ENCODE measurements at regions not wholly inside any gene's neighbourhood (a gene's known extent, or its start where the extent isn't known, plus 50 kb on each side); places are given as distances from the start of the nearest gene placed in this dataset.
"Not testable (repeated sequence)": the region's sequence is repeated elsewhere in the genome, so short reads cannot be mapped to it uniquely, and the experiment has no call there.

- Histone ChIP-seq H3K27ac (ENCODE audit: low read depth, low read length) (no peak overlapping the region), H3K4me3 (ENCODE audit: low read depth, low read length) (no peak overlapping the region), H3K36me3 (ENCODE audit: insufficient read depth, low read length) (no peaks in the 10 kb centered on the region), H2AFZ (ENCODE audit: low read length, unreplicated experiment) (no peak overlapping the region), H3K27me3 (ENCODE audit: insufficient read depth, low read length) (0 out of 2 replicates have a peak, but pooled peaks cover 5% of the 10 kb centered on the region), H3K4me1 (ENCODE audit: control insufficient read depth, insufficient read depth, low read length, unreplicated experiment) (no peaks in the 10 kb centered on the region), H3K79me2 (ENCODE audit: control insufficient read depth, insufficient read depth, low read length, unreplicated experiment) (no peaks in the 10 kb centered on the region)
Observed at GRCh38 chr9:82777366-82777765, 285.6 kb downstream of the RASEF start.

GRCh38 chr9:82778923-82779322, 284.0 kb downstream of the RASEF start:
- H3K36me3 ChIP-seq (ENCODE audit: insufficient read depth, low read length); H3K4me3 ChIP-seq (ENCODE audit: low read depth, low read length); H3K27ac ChIP-seq (ENCODE audit: low read depth, low read length); H3K4me1 ChIP-seq (ENCODE audit: control insufficient read depth, insufficient read depth, low read length, unreplicated experiment); H2AFZ ChIP-seq (ENCODE audit: low read length, unreplicated experiment); H3K79me2 ChIP-seq (ENCODE audit: control insufficient read depth, insufficient read depth, low read length, unreplicated experiment); H3K27me3 ChIP-seq (ENCODE audit: insufficient read depth, low read length): not testable (repeated sequence)

DNA sequence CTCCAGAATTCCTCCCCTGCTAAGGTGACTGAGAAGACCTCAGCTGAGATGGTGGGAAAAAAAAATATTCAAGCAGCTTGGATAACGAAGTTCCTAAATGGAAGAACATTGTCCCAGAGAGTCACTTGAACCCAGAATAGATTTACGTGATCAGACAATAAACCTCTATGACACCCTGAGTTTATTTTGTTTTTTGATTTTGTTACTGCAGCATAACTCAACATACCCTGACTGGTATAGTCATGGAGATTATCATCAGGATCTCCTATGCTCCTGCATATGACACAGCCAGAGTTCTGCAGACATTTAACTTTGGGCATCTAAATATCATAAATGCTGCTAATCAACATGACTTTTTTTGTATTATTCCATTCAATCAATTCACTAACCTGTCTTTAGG, 282.9 kb downstream of the RASEF start:
- Histone ChIP-seq H3K4me3 (ENCODE audit: low read depth, low read length) (no peak overlapping the region), H3K36me3 (ENCODE audit: insufficient read depth, low read length) (no peaks in the 10 kb centered on the region), H3K27me3 (ENCODE audit: insufficient read depth, low read length) (0 out of 2 replicates have a peak, but pooled peaks cover 5% of the 10 kb centered on the region), H3K4me1 (ENCODE audit: control insufficient read depth, insufficient read depth, low read length, unreplicated experiment) (no peaks in the 10 kb centered on the region), H3K79me2 (ENCODE audit: control insufficient read depth, insufficient read depth, low read length, unreplicated experiment) (no peaks in the 10 kb centered on the region), H3K27ac (ENCODE audit: low read depth, low read length) (no peak overlapping the region), H2AFZ (ENCODE audit: low read length, unreplicated experiment) (no peak overlapping the region)

DNA sequence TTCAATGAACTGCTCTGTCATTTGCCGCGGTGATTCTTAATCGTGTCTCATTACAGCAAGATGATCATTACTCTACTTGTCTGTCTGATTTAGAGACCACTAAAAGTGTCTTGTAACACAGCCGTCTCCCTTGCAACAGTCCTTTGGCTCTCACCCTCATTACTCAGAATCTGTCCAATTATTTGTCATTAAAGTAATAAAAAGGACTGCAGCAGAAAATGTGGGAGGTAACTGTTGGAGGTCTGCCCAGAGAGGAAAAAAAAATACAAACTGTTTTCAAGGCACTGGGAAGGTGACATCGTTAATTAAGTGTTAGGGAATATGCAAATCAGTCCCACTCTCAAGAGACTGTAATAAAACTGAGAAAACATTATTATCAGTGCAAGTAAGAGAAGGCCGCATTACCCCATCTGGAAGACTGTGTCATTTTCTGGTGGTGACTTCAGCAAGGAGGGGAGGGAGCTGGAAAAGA, 281.0 kb downstream of the RASEF start:
- H2AFZ ChIP-seq (ENCODE audit: low read length, unreplicated experiment): no peak overlapping the region
- H3K4me1 ChIP-seq (ENCODE audit: control insufficient read depth, insufficient read depth, low read length, unreplicated experiment): no peaks in the 10 kb centered on the region
- no peak overlapping the region for H3K4me3 ChIP-seq (ENCODE audit: low read depth, low read length)
- H3K27ac ChIP-seq (ENCODE audit: low read depth, low read length): no peak overlapping the region
- H3K79me2 ChIP-seq (ENCODE audit: control insufficient read depth, insufficient read depth, low read length, unreplicated experiment): no peaks in the 10 kb centered on the region
- no peaks in the 10 kb centered on the region for H3K36me3 ChIP-seq (ENCODE audit: insufficient read depth, low read length)
- H3K27me3 ChIP-seq (ENCODE audit: insufficient read depth, low read length): 0 out of 2 replicates have a peak, but pooled peaks cover 5% of the 10 kb centered on the region

- Histone ChIP-seq H3K36me3 (ENCODE audit: insufficient read depth, low read length) (no peaks in the 10 kb centered on the region), H3K4me1 (ENCODE audit: control insufficient read depth, insufficient read depth, low read length, unreplicated experiment) (no peaks in the 10 kb centered on the region)
Observed at GRCh38 chr9:82783045-82783444, 279.9 kb downstream of the RASEF start.

DNA sequence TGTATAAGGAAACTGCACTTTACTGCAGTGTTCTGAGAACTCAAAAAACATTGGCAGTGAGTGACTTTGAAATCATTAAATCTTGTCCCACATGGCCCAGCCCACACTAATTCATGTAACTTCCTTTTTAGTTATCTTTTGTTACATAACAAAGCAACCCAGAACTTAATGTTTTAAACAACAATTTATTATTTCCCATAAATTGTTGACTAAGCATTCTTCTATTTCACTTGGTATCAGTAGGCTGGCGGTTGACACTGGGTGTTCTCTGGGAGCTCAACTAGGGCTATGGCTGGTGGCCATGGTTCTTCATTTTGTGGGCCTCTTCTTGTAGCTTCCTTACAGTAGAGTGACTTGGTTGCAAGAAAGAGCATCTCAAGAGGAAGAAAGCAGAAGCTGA, 278.4 kb downstream of the RASEF start:
- no peaks in the 10 kb centered on the region for H3K36me3 ChIP-seq (ENCODE audit: insufficient read depth, low read length)
- H3K4me3 ChIP-seq (ENCODE audit: low read depth, low read length): no peak overlapping the region
- H3K79me2 ChIP-seq (ENCODE audit: control insufficient read depth, insufficient read depth, low read length, unreplicated experiment): no peaks in the 10 kb centered on the region
- no peak overlapping the region for H3K27ac ChIP-seq (ENCODE audit: low read depth, low read length)
- H3K4me1 ChIP-seq (ENCODE audit: control insufficient read depth, insufficient read depth, low read length, unreplicated experiment): no peaks in the 10 kb centered on the region
- H3K27me3 ChIP-seq (ENCODE audit: insufficient read depth, low read length): 0 out of 2 replicates have a peak, but pooled peaks cover 5% of the 10 kb centered on the region
- H2AFZ ChIP-seq (ENCODE audit: low read length, unreplicated experiment): no peak overlapping the region

More at GRCh38 chr9:82783045-82783444, 279.9 kb downstream of the RASEF start:
- Histone ChIP-seq H3K79me2 (ENCODE audit: control insufficient read depth, insufficient read depth, low read length, unreplicated experiment) (no peaks in the 10 kb centered on the region), H3K4me3 (ENCODE audit: low read depth, low read length) (no peak overlapping the region), H3K27ac (ENCODE audit: low read depth, low read length) (no peak overlapping the region), H3K27me3 (ENCODE audit: insufficient read depth, low read length) (0 out of 2 replicates have a peak, but pooled peaks cover 5% of the 10 kb centered on the region), H2AFZ (ENCODE audit: low read length, unreplicated experiment) (no peak overlapping the region)

DNA sequence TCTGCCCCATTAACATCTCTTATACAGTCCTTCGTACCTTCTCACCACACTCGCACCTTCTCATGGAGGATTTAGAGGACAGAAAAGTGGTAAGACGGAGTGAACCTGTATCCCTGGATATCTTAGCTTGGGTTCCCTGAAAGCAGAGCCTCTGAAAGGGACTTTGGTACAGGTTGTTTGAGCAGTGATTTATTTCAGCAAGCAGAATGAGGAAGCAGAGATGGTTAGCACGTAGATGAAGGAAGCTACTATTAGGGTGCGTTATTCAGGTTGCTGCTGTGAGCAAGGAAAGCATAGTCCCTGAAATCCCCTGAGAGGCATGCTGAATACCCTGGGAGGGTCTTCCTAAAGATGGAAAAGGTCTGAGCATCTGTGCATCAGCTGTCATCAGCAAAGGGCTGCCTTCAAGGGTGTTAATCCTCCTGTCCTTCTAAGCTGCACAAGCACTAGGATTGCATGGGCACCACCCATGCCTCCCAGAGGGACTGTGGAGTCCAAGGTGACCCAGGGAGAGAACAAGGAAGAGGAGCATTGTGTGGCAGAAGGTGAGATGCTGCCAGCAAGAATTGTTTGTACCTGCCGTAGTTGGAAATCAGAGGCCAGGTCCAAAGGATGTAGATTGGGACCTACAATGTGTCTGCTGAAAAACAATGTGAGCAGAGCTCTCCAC, 273.7 kb downstream of the RASEF start:
- Histone ChIP-seq H3K36me3 (ENCODE audit: insufficient read depth, low read length) (no peaks in the 10 kb centered on the region), H3K4me1 (ENCODE audit: control insufficient read depth, insufficient read depth, low read length, unreplicated experiment) (no peaks in the 10 kb centered on the region), H2AFZ (ENCODE audit: low read length, unreplicated experiment) (no peak overlapping the region), H3K27ac (ENCODE audit: low read depth, low read length) (no peak overlapping the region), H3K79me2 (ENCODE audit: control insufficient read depth, insufficient read depth, low read length, unreplicated experiment) (no peaks in the 10 kb centered on the region), H3K4me3 (ENCODE audit: low read depth, low read length) (no peak overlapping the region), H3K27me3 (ENCODE audit: insufficient read depth, low read length) (no peaks in the 10 kb centered on the region)

DNA sequence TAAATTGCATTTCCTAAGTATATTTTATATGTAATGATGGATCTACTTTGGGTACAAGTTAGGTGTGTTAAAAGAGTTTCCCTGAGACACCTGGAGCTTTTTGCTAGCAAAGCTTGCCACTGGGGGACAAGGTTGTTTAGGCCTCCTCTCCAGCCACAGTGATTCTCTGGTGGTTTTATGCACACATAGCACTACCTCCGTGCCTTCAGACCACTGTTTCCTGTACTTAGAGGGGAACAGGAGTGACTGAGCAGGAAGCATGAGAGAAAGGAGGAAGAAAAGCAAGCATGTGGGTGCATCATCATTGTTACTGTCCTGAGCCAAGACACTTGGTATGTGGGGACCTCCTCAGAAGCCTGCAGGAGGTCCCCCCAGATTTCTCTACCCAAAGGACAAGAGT, 272.1 kb downstream of the RASEF start:
- Histone ChIP-seq H3K79me2 (ENCODE audit: control insufficient read depth, insufficient read depth, low read length, unreplicated experiment) (no peaks in the 10 kb centered on the region), H3K27ac (ENCODE audit: low read depth, low read length) (no peak overlapping the region), H2AFZ (ENCODE audit: low read length, unreplicated experiment) (no peak overlapping the region), H3K4me1 (ENCODE audit: control insufficient read depth, insufficient read depth, low read length, unreplicated experiment) (no peaks in the 10 kb centered on the region), H3K27me3 (ENCODE audit: insufficient read depth, low read length) (no peaks in the 10 kb centered on the region), H3K36me3 (ENCODE audit: insufficient read depth, low read length) (no peaks in the 10 kb centered on the region), H3K4me3 (ENCODE audit: low read depth, low read length) (no peak overlapping the region)

- H3K79me2 ChIP-seq (ENCODE audit: control insufficient read depth, insufficient read depth, low read length, unreplicated experiment): no peaks in the 10 kb centered on the region
- H3K27ac ChIP-seq (ENCODE audit: low read depth, low read length): no peak overlapping the region
- no peak overlapping the region for H2AFZ ChIP-seq (ENCODE audit: low read length, unreplicated experiment)
- no peak overlapping the region for H3K4me3 ChIP-seq (ENCODE audit: low read depth, low read length)
- H3K36me3 ChIP-seq (ENCODE audit: insufficient read depth, low read length): no peaks in the 10 kb centered on the region
- no peaks in the 10 kb centered on the region for H3K27me3 ChIP-seq (ENCODE audit: insufficient read depth, low read length)
- no peaks in the 10 kb centered on the region for H3K4me1 ChIP-seq (ENCODE audit: control insufficient read depth, insufficient read depth, low read length, unreplicated experiment)
Observed at GRCh38 chr9:82791692-82792091, 271.2 kb downstream of the RASEF start.

DNA sequence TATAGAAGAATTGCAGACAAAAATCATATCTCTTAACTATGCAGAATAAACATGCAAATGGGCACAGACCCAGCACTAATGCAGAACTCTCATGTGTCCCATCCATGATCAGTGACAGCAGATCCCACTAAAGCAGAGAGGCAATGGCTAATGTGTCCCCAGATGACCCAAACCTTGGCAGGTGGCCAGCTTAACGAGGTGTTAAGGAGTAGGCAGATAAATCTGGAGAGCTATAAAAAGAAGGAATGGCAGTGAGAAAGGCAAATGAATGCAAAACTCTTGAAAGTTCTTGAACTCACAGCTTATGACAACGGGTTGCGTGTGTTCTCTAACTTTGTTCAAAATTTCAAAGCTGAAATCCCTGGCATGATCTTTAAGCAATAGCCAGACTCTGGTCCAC, 265.4 kb downstream of the RASEF start:
- Histone ChIP-seq H3K79me2 (ENCODE audit: control insufficient read depth, insufficient read depth, low read length, unreplicated experiment) (no peaks in the 10 kb centered on the region), H2AFZ (ENCODE audit: low read length, unreplicated experiment) (no peak overlapping the region), H3K4me3 (ENCODE audit: low read depth, low read length) (no peak overlapping the region), H3K36me3 (ENCODE audit: insufficient read depth, low read length) (no peaks in the 10 kb centered on the region), H3K27me3 (ENCODE audit: insufficient read depth, low read length) (no peaks in the 10 kb centered on the region), H3K27ac (ENCODE audit: low read depth, low read length) (no peak overlapping the region), H3K4me1 (ENCODE audit: control insufficient read depth, insufficient read depth, low read length, unreplicated experiment) (no peaks in the 10 kb centered on the region)

- H3K4me3 ChIP-seq (ENCODE audit: low read depth, low read length): no peak overlapping the region
- H3K79me2 ChIP-seq (ENCODE audit: control insufficient read depth, insufficient read depth, low read length, unreplicated experiment): no peaks in the 10 kb centered on the region
Observed at GRCh38 chr9:82799286-82799685, 263.7 kb downstream of the RASEF start.

More at GRCh38 chr9:82799286-82799685, 263.7 kb downstream of the RASEF start:
- Histone ChIP-seq H3K27ac (ENCODE audit: low read depth, low read length) (no peak overlapping the region), H3K36me3 (ENCODE audit: insufficient read depth, low read length) (no peaks in the 10 kb centered on the region), H3K4me1 (ENCODE audit: control insufficient read depth, insufficient read depth, low read length, unreplicated experiment) (no peaks in the 10 kb centered on the region), H3K27me3 (ENCODE audit: insufficient read depth, low read length) (no peaks in the 10 kb centered on the region), H2AFZ (ENCODE audit: low read length, unreplicated experiment) (no peak overlapping the region)

Data from ACC112 (cell line).